Astrocyte of the hippocampus (primary cell): ENCODE measurements at regions not wholly inside any gene's neighbourhood (a gene's known extent, or its start where the extent isn't known, plus 50 kb on each side); places are given as distances from the start of the nearest gene placed in this dataset.

Experiments used
- DNase-seq: peaks from one replicate; pipeline ENCODE4 v3.0.0; 2011; ENCODE audit warnings: low read depth, low spot score

GRCh38 chr18:78914249-78914935 is 65.2 kb upstream of the SALL3 start:
- no peak for DNase-seq

- DNase-seq: no peak
Measured at GRCh38 chr18:78915446-78916008, 64.1 kb upstream of the SALL3 start.

GRCh38 chr18:78918707-78919106 is 60.9 kb upstream of the SALL3 start:
- no peak for DNase-seq

- no peak for DNase-seq
Measured at GRCh38 chr18:78919956-78920355, 59.7 kb upstream of the SALL3 start.

GRCh38 chr18:78920456-78921138 is 59.0 kb upstream of the SALL3 start:
- no peak for DNase-seq

- DNase-seq: no peak
Measured at GRCh38 chr18:78922856-78923255, 56.8 kb upstream of the SALL3 start.

GRCh38 chr18:78924301-78924700 is 55.3 kb upstream of the SALL3 start:
- DNase-seq: no peak

- DNase-seq: no peak
Measured at GRCh38 chr18:78924786-78925540, 54.7 kb upstream of the SALL3 start.

GRCh38 chr18:78925557-78926242 is 53.9 kb upstream of the SALL3 start:
- DNase-seq: no peak

- DNase-seq: no peak
Measured at GRCh38 chr18:78926243-78926615, 53.4 kb upstream of the SALL3 start.

- DNase-seq: no peak
Measured at GRCh38 chr18:78927156-78927555, 52.5 kb upstream of the SALL3 start.

- DNase-seq: no peak
Measured at GRCh38 chr18:78927616-78928015, 52.0 kb upstream of the SALL3 start.

- no peak for DNase-seq
Measured at GRCh38 chr18:78928076-78928475, 51.5 kb upstream of the SALL3 start.

GRCh38 chr18:78929516-78929915 is 50.1 kb upstream of the SALL3 start:
- DNase-seq: no peak
